ENCODE measurements at regions not wholly inside any gene's neighbourhood (a gene's known extent, or its start where the extent isn't known, plus 50 kb on each side); places are given as distances from the start of the nearest gene placed in this dataset.

GRCh38 chr6:91634791-91635190 is 1047.9 kb upstream of the MAP3K7 start:
- no CpG with 5 or more reads among the region's 1 CpG for WGBS (ENCODE audit: insufficient coverage, insufficient read length)
- H3K36me3 ChIP-seq (ENCODE audit: control insufficient read depth, insufficient read depth, low read length), result no peaks in the 10 kb centered on the region
- H3K27me3 ChIP-seq (ENCODE audit: control insufficient read depth, insufficient read depth, low read length), result no peaks in the 10 kb centered on the region
- no peaks in the 10 kb centered on the region for H3K9me3 ChIP-seq (ENCODE audit: control insufficient read depth, insufficient read depth, low read length)
- no peak overlapping the region for H3K27ac ChIP-seq (ENCODE audit: low read length)
- DNase-seq (ENCODE audit: low read depth, low spot score), result no peak
- H3K4me3 ChIP-seq (ENCODE audit: low read length), result no peak overlapping the region
- H3K4me1 ChIP-seq (ENCODE audit: control insufficient read depth, insufficient read depth, low read length), result peaks cover 1% of the 10 kb centered on the region; the same call in 1 of the 2 replicates

- Histone ChIP-seq H3K9me3 (ENCODE audit: control insufficient read depth, insufficient read depth, low read length) (no peaks in the 10 kb centered on the region), H3K36me3 (ENCODE audit: control insufficient read depth, insufficient read depth, low read length) (no peaks in the 10 kb centered on the region), H3K4me3 (ENCODE audit: low read length) (no peak overlapping the region), H3K27ac (ENCODE audit: low read length) (no peak overlapping the region), H3K4me1 (ENCODE audit: control insufficient read depth, insufficient read depth, low read length) (peaks cover 1% of the 10 kb centered on the region; the same call in 1 of the 2 replicates), H3K27me3 (ENCODE audit: control insufficient read depth, insufficient read depth, low read length) (no peaks in the 10 kb centered on the region)
- no peak for DNase-seq (ENCODE audit: low read depth, low spot score)
- 100% methylated on average over 5 of the region's 8 CpGs for WGBS (ENCODE audit: insufficient coverage, insufficient read length)
Measured at GRCh38 chr6:91633374-91634111, 1046.7 kb upstream of the MAP3K7 start.

- Histone ChIP-seq H3K4me3 (ENCODE audit: low read length) (no peak overlapping the region), H3K36me3 (ENCODE audit: control insufficient read depth, insufficient read depth, low read length) (no peaks in the 10 kb centered on the region), H3K4me1 (ENCODE audit: control insufficient read depth, insufficient read depth, low read length) (peaks cover 1% of the 10 kb centered on the region; the same call in 1 of the 2 replicates), H3K27ac (ENCODE audit: low read length) (no peak overlapping the region), H3K27me3 (ENCODE audit: control insufficient read depth, insufficient read depth, low read length) (no peaks in the 10 kb centered on the region), H3K9me3 (ENCODE audit: control insufficient read depth, insufficient read depth, low read length) (no peaks in the 10 kb centered on the region)
- no peak for DNase-seq (ENCODE audit: low read depth, low spot score)
- WGBS (ENCODE audit: insufficient coverage, insufficient read length), result no CpG with 5 or more reads among the region's 3 CpGs
Measured at GRCh38 chr6:91632308-91632707, 1045.4 kb upstream of the MAP3K7 start.

- Histone ChIP-seq H3K27ac (ENCODE audit: low read length) (no peak overlapping the region), H3K36me3 (ENCODE audit: control insufficient read depth, insufficient read depth, low read length) (no peaks in the 10 kb centered on the region), H3K4me3 (ENCODE audit: low read length) (no peak overlapping the region), H3K27me3 (ENCODE audit: control insufficient read depth, insufficient read depth, low read length) (no peaks in the 10 kb centered on the region), H3K4me1 (ENCODE audit: control insufficient read depth, insufficient read depth, low read length) (peaks cover 1% of the 10 kb centered on the region; the same call in 1 of the 2 replicates), H3K9me3 (ENCODE audit: control insufficient read depth, insufficient read depth, low read length) (no peaks in the 10 kb centered on the region)
- no peak for DNase-seq (ENCODE audit: low read depth, low spot score)
- no CpG with 5 or more reads among the region's 3 CpGs for WGBS (ENCODE audit: insufficient coverage, insufficient read length)
Measured at GRCh38 chr6:91631227-91631626, 1044.4 kb upstream of the MAP3K7 start.

- no peak for DNase-seq (ENCODE audit: low read depth, low spot score)
- Histone ChIP-seq H3K27me3 (ENCODE audit: control insufficient read depth, insufficient read depth, low read length) (no peaks in the 10 kb centered on the region), H3K27ac (ENCODE audit: low read length) (no peak overlapping the region), H3K4me3 (ENCODE audit: low read length) (no peak overlapping the region), H3K4me1 (ENCODE audit: control insufficient read depth, insufficient read depth, low read length) (no peaks in the 10 kb centered on the region), H3K36me3 (ENCODE audit: control insufficient read depth, insufficient read depth, low read length) (no peaks in the 10 kb centered on the region), H3K9me3 (ENCODE audit: control insufficient read depth, insufficient read depth, low read length) (no peaks in the 10 kb centered on the region)
- WGBS (ENCODE audit: insufficient coverage, insufficient read length), result no CpG with 5 or more reads among the region's 4 CpGs
Measured at GRCh38 chr6:91626911-91627310, 1040.0 kb upstream of the MAP3K7 start.

- H3K36me3 ChIP-seq (ENCODE audit: control insufficient read depth, insufficient read depth, low read length), result no peaks in the 10 kb centered on the region
- no peak overlapping the region for H3K27ac ChIP-seq (ENCODE audit: low read length)
- H3K4me3 ChIP-seq (ENCODE audit: low read length), result no peak overlapping the region
- no peaks in the 10 kb centered on the region for H3K9me3 ChIP-seq (ENCODE audit: control insufficient read depth, insufficient read depth, low read length)
- no peaks in the 10 kb centered on the region for H3K27me3 ChIP-seq (ENCODE audit: control insufficient read depth, insufficient read depth, low read length)
- DNase-seq (ENCODE audit: low read depth, low spot score), result no peak
- no peaks in the 10 kb centered on the region for H3K4me1 ChIP-seq (ENCODE audit: control insufficient read depth, insufficient read depth, low read length)
Measured at GRCh38 chr6:91613481-91613880, 1026.6 kb upstream of the MAP3K7 start.

- Histone ChIP-seq H3K9me3 (ENCODE audit: control insufficient read depth, insufficient read depth, low read length) (no peaks in the 10 kb centered on the region), H3K4me3 (ENCODE audit: low read length) (no peak overlapping the region), H3K27ac (ENCODE audit: low read length) (no peak overlapping the region), H3K36me3 (ENCODE audit: control insufficient read depth, insufficient read depth, low read length) (no peaks in the 10 kb centered on the region), H3K27me3 (ENCODE audit: control insufficient read depth, insufficient read depth, low read length) (no peaks in the 10 kb centered on the region), H3K4me1 (ENCODE audit: control insufficient read depth, insufficient read depth, low read length) (no peaks in the 10 kb centered on the region; the same call in 1 of the 2 replicates)
- no peak for DNase-seq (ENCODE audit: low read depth, low spot score)
- WGBS (ENCODE audit: insufficient coverage, insufficient read length), result no CpG with 5 or more reads among the region's 7 CpGs
Measured at GRCh38 chr6:91611190-91611589, 1024.3 kb upstream of the MAP3K7 start.

GRCh38 chr6:91608428-91608827 is 1021.6 kb upstream of the MAP3K7 start:
- WGBS (ENCODE audit: insufficient coverage, insufficient read length), result no CpG with 5 or more reads among the region's 1 CpG
- Histone ChIP-seq H3K4me1 (ENCODE audit: control insufficient read depth, insufficient read depth, low read length) (no peaks in the 10 kb centered on the region; the same call in 1 of the 2 replicates), H3K9me3 (ENCODE audit: control insufficient read depth, insufficient read depth, low read length) (no peaks in the 10 kb centered on the region), H3K27me3 (ENCODE audit: control insufficient read depth, insufficient read depth, low read length) (no peaks in the 10 kb centered on the region), H3K4me3 (ENCODE audit: low read length) (no peak overlapping the region), H3K36me3 (ENCODE audit: control insufficient read depth, insufficient read depth, low read length) (no peaks in the 10 kb centered on the region), H3K27ac (ENCODE audit: low read length) (no peak overlapping the region)
- no peak for DNase-seq (ENCODE audit: low read depth, low spot score)

GRCh38 chr6:91606148-91606901 is 1019.5 kb upstream of the MAP3K7 start:
- Histone ChIP-seq H3K4me1 (ENCODE audit: control insufficient read depth, insufficient read depth, low read length) (no peaks in the 10 kb centered on the region; the same call in 1 of the 2 replicates), H3K36me3 (ENCODE audit: control insufficient read depth, insufficient read depth, low read length) (no peaks in the 10 kb centered on the region), H3K27me3 (ENCODE audit: control insufficient read depth, insufficient read depth, low read length) (no peaks in the 10 kb centered on the region), H3K27ac (ENCODE audit: low read length) (no peak overlapping the region), H3K9me3 (ENCODE audit: control insufficient read depth, insufficient read depth, low read length) (no peaks in the 10 kb centered on the region), H3K4me3 (ENCODE audit: low read length) (no peak overlapping the region)
- WGBS (ENCODE audit: insufficient coverage, insufficient read length), result 100% methylated on average over 1 of the region's 7 CpGs
- DNase-seq (ENCODE audit: low read depth, low spot score), result no peak

- Histone ChIP-seq H3K9me3 (ENCODE audit: control insufficient read depth, insufficient read depth, low read length) (no peaks in the 10 kb centered on the region), H3K4me1 (ENCODE audit: control insufficient read depth, insufficient read depth, low read length) (no peaks in the 10 kb centered on the region), H3K27ac (ENCODE audit: low read length) (no peak overlapping the region), H3K36me3 (ENCODE audit: control insufficient read depth, insufficient read depth, low read length) (no peaks in the 10 kb centered on the region), H3K4me3 (ENCODE audit: low read length) (no peak overlapping the region), H3K27me3 (ENCODE audit: control insufficient read depth, insufficient read depth, low read length) (no peaks in the 10 kb centered on the region)
- WGBS (ENCODE audit: insufficient coverage, insufficient read length), result no CpG with 5 or more reads among the region's 2 CpGs
- DNase-seq (ENCODE audit: low read depth, low spot score), result no peak
Measured at GRCh38 chr6:91600561-91600960, 1013.7 kb upstream of the MAP3K7 start.

Data from iPS DF 6.9 (cell line).